ENCODE measurements at regions not wholly inside any gene's neighbourhood (a gene's known extent, or its start where the extent isn't known, plus 50 kb on each side); places are given as distances from the start of the nearest gene placed in this dataset.

DNA sequence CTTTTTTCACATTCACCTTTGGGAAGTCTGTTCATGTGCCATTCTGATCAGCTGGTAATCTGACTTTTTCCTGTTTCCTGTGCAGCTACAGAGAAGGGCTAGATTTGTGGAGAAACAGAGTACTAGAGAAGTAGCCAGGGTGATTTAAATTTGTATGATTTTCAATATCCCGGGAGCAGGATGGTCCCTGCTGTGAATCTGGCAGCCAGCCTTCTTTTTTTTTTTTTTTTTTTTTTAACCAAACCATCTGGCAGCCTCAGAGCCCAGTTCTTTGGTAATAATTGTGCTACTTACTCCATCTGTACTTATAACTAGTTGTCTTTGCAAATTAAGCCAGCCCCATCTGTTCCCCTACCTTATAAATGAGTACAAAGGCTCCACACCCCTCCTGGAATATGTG is 248.6 kb upstream of the DEPDC1 start:
- TF ChIP-seq ISL1 (CRISPR knock-in tag; IDR thresholded peaks at IDR 0.05) (no peak), TCF4 (CRISPR knock-in tag; IDR thresholded peaks at IDR 0.05; ENCODE audit: borderline replicate concordance) (no peak), SNAI2 (CRISPR knock-in tag; IDR thresholded peaks at IDR 0.05) (no peak)
- TF ChIP-seq, protein P1, sequence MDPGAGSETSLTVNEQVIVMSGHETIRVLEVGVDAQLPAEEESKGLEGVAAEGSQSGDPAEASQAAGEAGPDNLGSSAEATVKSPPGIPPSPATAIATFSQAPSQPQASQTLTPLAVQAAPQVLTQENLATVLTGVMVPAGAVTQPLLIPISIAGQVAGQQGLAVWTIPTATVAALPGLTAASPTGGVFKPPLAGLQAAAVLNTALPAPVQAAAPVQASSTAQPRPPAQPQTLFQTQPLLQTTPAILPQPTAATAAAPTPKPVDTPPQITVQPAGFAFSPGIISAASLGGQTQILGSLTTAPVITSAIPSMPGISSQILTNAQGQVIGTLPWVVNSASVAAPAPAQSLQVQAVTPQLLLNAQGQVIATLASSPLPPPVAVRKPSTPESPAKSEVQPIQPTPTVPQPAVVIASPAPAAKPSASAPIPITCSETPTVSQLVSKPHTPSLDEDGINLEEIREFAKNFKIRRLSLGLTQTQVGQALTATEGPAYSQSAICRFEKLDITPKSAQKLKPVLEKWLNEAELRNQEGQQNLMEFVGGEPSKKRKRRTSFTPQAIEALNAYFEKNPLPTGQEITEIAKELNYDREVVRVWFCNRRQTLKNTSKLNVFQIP (CRISPR knock-in tag; IDR thresholded peaks at IDR 0.05; ENCODE audit: borderline replicate concordance, low read depth) = no peak
- ATAC-seq = no peak

DNA sequence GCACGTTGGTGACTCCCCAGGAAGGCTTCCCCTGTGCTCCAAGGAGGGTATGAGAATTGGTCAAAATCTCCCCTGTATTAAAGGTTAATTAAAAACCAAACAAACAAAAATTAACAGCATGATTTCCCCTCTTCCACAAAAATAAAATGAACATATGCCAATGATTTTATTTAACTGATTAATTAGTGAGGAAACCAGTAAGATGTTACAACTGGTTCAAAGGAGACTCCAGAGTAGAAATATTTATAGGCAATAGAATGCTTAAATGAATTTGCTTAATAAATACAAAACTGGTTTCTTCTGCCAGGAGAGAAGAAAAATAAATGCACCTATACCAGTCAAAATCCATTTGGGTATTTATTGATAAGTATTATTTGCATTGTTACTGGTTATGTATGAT is 249.5 kb upstream of the DEPDC1 start:
- no peak for ATAC-seq
- TF ChIP-seq ESRRG (CRISPR knock-in tag; IDR thresholded peaks at IDR 0.05) (no peak), OSR1 (CRISPR knock-in tag; IDR thresholded peaks at IDR 0.05) (no peak), SNAI2 (CRISPR knock-in tag; IDR thresholded peaks at IDR 0.05) (no peak), ZFP3 (CRISPR knock-in tag; IDR thresholded peaks at IDR 0.05) (no peak), TCF4 (CRISPR knock-in tag; IDR thresholded peaks at IDR 0.05; ENCODE audit: borderline replicate concordance) (no peak), ZNF565 (CRISPR knock-in tag; conservative IDR thresholded peaks at IDR 0.05; ENCODE audit: low read depth) (no peak), ZNF8 (CRISPR knock-in tag; IDR thresholded peaks at IDR 0.05) (no peak), ZFP30 (CRISPR knock-in tag; IDR thresholded peaks at IDR 0.05) (no peak), RARB (CRISPR knock-in tag; IDR thresholded peaks at IDR 0.05) (no peak), PPARA (CRISPR knock-in tag; IDR thresholded peaks at IDR 0.05; ENCODE audit: borderline replicate concordance) (no peak), TOX (CRISPR knock-in tag; IDR thresholded peaks at IDR 0.05; ENCODE audit: borderline replicate concordance) (no peak), ZC3H10 (CRISPR knock-in tag; IDR thresholded peaks at IDR 0.05) (no peak)
- TF ChIP-seq, protein P2, sequence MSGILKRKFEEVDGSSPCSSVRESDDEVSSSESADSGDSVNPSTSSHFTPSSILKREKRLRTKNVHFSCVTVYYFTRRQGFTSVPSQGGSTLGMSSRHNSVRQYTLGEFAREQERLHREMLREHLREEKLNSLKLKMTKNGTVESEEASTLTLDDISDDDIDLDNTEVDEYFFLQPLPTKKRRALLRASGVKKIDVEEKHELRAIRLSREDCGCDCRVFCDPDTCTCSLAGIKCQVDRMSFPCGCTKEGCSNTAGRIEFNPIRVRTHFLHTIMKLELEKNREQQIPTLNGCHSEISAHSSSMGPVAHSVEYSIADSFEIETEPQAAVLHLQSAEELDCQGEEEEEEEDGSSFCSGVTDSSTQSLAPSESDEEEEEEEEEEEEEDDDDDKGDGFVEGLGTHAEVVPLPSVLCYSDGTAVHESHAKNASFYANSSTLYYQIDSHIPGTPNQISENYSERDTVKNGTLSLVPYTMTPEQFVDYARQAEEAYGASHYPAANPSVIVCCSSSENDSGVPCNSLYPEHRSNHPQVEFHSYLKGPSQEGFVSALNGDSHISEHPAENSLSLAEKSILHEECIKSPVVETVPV (CRISPR knock-in tag; IDR thresholded peaks at IDR 0.05) = no peak
- TF ChIP-seq, protein P3, sequence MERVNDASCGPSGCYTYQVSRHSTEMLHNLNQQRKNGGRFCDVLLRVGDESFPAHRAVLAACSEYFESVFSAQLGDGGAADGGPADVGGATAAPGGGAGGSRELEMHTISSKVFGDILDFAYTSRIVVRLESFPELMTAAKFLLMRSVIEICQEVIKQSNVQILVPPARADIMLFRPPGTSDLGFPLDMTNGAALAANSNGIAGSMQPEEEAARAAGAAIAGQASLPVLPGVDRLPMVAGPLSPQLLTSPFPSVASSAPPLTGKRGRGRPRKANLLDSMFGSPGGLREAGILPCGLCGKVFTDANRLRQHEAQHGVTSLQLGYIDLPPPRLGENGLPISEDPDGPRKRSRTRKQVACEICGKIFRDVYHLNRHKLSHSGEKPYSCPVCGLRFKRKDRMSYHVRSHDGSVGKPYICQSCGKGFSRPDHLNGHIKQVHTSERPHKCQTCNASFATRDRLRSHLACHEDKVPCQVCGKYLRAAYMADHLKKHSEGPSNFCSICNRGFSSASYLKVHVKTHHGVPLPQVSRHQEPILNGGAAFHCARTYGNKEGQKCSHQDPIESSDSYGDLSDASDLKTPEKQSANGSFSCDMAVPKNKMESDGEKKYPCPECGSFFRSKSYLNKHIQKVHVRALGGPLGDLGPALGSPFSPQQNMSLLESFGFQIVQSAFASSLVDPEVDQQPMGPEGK (CRISPR knock-in tag; IDR thresholded peaks at IDR 0.05; ENCODE audit: borderline replicate concordance) = no peak
- TF ChIP-seq, protein P1 (CRISPR knock-in tag; IDR thresholded peaks at IDR 0.05; ENCODE audit: borderline replicate concordance, low read depth) = no peak
- TF ChIP-seq, protein P4, sequence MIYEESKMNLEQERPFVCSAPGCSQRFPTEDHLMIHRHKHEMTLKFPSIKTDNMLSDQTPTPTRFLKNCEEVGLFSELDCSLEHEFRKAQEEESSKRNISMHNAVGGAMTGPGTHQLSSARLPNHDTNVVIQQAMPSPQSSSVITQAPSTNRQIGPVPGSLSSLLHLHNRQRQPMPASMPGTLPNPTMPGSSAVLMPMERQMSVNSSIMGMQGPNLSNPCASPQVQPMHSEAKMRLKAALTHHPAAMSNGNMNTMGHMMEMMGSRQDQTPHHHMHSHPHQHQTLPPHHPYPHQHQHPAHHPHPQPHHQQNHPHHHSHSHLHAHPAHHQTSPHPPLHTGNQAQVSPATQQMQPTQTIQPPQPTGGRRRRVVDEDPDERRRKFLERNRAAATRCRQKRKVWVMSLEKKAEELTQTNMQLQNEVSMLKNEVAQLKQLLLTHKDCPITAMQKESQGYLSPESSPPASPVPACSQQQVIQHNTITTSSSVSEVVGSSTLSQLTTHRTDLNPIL (CRISPR knock-in tag; IDR thresholded peaks at IDR 0.05; ENCODE audit: low read depth) = no peak
- TF ChIP-seq, protein P5, sequence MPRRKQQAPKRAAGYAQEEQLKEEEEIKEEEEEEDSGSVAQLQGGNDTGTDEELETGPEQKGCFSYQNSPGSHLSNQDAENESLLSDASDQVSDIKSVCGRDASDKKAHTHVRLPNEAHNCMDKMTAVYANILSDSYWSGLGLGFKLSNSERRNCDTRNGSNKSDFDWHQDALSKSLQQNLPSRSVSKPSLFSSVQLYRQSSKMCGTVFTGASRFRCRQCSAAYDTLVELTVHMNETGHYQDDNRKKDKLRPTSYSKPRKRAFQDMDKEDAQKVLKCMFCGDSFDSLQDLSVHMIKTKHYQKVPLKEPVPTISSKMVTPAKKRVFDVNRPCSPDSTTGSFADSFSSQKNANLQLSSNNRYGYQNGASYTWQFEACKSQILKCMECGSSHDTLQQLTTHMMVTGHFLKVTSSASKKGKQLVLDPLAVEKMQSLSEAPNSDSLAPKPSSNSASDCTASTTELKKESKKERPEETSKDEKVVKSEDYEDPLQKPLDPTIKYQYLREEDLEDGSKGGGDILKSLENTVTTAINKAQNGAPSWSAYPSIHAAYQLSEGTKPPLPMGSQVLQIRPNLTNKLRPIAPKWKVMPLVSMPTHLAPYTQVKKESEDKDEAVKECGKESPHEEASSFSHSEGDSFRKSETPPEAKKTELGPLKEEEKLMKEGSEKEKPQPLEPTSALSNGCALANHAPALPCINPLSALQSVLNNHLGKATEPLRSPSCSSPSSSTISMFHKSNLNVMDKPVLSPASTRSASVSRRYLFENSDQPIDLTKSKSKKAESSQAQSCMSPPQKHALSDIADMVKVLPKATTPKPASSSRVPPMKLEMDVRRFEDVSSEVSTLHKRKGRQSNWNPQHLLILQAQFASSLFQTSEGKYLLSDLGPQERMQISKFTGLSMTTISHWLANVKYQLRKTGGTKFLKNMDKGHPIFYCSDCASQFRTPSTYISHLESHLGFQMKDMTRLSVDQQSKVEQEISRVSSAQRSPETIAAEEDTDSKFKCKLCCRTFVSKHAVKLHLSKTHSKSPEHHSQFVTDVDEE (CRISPR knock-in tag; IDR thresholded peaks at IDR 0.05) = no peak

DNA sequence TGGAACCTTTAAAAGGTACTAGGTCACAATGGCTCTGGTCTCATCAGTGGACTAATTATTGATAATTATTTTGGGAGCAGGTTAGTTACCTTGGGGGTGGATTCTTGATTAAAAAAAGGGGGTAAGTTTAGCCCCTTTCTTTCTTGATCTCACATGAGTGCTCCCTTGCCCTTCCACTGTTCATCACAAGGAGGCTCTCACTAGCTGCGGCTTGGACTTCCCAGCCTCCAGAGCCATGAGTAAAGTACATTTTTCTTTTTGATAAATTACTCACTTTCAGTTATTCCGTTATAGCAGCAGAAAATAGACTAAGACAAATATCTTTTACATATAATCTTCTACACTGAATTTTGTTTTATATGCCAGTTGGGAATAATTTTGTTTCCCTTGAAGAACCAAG is 254.8 kb upstream of the DEPDC1 start:
- ATAC-seq = no peak
- TF ChIP-seq OSR1 (CRISPR knock-in tag; IDR thresholded peaks at IDR 0.05) (no peak), CSDC2 (CRISPR knock-in tag; IDR thresholded peaks at IDR 0.05) (no peak), RARB (CRISPR knock-in tag; IDR thresholded peaks at IDR 0.05) (no peak), ISL1 (CRISPR knock-in tag; IDR thresholded peaks at IDR 0.05) (no peak), ZNF8 (CRISPR knock-in tag; IDR thresholded peaks at IDR 0.05) (no peak), PPARA (CRISPR knock-in tag; IDR thresholded peaks at IDR 0.05; ENCODE audit: borderline replicate concordance) (no peak), ZC3H10 (CRISPR knock-in tag; IDR thresholded peaks at IDR 0.05) (no peak), BACH2 (CRISPR knock-in tag; IDR thresholded peaks at IDR 0.05; ENCODE audit: borderline replicate concordance) (no peak), ARNTL (CRISPR knock-in tag; IDR thresholded peaks at IDR 0.05; ENCODE audit: borderline replicate concordance, low read depth) (no peak), TCF4 (CRISPR knock-in tag; IDR thresholded peaks at IDR 0.05; ENCODE audit: borderline replicate concordance) (no peak), ZFP30 (CRISPR knock-in tag; IDR thresholded peaks at IDR 0.05) (no peak), ZNF565 (CRISPR knock-in tag; conservative IDR thresholded peaks at IDR 0.05; ENCODE audit: low read depth) (no peak), ESRRG (CRISPR knock-in tag; IDR thresholded peaks at IDR 0.05) (no peak)
- TF ChIP-seq, protein P5 (CRISPR knock-in tag; IDR thresholded peaks at IDR 0.05) = no peak
- TF ChIP-seq, protein P4 (CRISPR knock-in tag; IDR thresholded peaks at IDR 0.05; ENCODE audit: low read depth) = no peak
